ENCODE measurements at regions not wholly inside any gene's neighbourhood (a gene's known extent, or its start where the extent isn't known, plus 50 kb on each side); places are given as distances from the start of the nearest gene placed in this dataset.

DNA sequence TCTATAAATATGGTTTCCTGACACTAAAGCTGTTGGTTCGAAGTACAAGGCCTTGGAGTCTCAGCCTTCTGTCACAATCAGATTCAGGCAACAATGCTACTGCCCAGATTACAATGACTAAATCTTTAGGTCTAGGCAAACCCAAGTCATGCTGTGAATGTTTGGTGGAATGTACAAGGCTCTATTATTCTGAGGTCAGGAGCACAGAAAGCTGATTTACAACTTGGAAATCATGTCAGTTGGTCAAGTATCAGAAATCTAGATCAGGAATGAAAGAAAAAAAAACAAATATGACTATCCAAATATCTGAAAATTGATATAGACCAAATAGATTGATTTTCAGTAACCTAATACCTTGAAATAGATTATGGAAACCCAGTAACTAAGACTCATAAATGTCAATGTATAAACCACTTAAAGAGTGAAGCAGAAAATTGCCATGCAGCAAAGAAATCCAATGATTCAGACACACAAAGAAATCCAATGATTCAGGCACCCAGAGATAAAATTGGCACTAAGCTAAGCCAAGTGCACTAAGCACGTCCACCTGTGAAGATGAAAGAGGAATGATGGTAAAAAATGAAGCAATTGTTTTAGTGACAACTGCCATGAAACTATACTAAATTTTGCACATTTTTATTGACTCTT is 588.0 kb upstream of the TUSC1 start:
- TF ChIP-seq POLR2A (IDR thresholded peaks at IDR 0.05): no peak
- TF ChIP-seq, protein P1, sequence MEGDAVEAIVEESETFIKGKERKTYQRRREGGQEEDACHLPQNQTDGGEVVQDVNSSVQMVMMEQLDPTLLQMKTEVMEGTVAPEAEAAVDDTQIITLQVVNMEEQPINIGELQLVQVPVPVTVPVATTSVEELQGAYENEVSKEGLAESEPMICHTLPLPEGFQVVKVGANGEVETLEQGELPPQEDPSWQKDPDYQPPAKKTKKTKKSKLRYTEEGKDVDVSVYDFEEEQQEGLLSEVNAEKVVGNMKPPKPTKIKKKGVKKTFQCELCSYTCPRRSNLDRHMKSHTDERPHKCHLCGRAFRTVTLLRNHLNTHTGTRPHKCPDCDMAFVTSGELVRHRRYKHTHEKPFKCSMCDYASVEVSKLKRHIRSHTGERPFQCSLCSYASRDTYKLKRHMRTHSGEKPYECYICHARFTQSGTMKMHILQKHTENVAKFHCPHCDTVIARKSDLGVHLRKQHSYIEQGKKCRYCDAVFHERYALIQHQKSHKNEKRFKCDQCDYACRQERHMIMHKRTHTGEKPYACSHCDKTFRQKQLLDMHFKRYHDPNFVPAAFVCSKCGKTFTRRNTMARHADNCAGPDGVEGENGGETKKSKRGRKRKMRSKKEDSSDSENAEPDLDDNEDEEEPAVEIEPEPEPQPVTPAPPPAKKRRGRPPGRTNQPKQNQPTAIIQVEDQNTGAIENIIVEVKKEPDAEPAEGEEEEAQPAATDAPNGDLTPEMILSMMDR (IDR thresholded peaks at IDR 0.05): no peak
- no peak for TF ChIP-seq EP300 (IDR thresholded peaks at IDR 0.05)
